HEK293 (cell line): ENCODE measurements at regions not wholly inside any gene's neighbourhood (a gene's known extent, or its start where the extent isn't known, plus 50 kb on each side); places are given as distances from the start of the nearest gene placed in this dataset.

ENCODE experiments used
- CTCF ChIA-PET: fragments of 350-600 bp; formaldehyde crosslinking; extraction: SDS; loops from one replicate; lab custom pipeline; 2021; ENCODE audit warnings: antibody characterized with exemption; lab: Yijun Ruan, JAX
- POLR2A ChIA-PET: fragments of 300-600 bp; formaldehyde crosslinking; extraction: SDS; loops from one replicate; lab custom pipeline; 2020; ENCODE audit warnings: antibody characterized with exemption, inconsistent platforms; lab: Yijun Ruan, JAX
- H3K27ac ChIP-seq: fragments of 200-500 bp; sonication (Bioruptor generic); 2 replicates; pipeline ENCODE4 v1.5.1; 2014; ENCODE audit warnings: low read depth, low read length, control low read depth, inconsistent platforms; ENCODE audit errors: extremely low read depth
- H3K36me3 ChIP-seq, 2 experiments: fragments of 200-500 bp in 1 of 2; sonication (Bioruptor generic) in 1 of 2; 1 replicate in 1 of 2; 2 replicates in 1 of 2; pipeline ENCODE4 v1.5.1; 2014 to 2017; ENCODE audit warnings: inconsistent platforms in 2 of 2, low read length in 2 of 2; ENCODE audit not compliant: control insufficient read depth in 2 of 2, insufficient read depth in 1 of 2
- H3K4me1 ChIP-seq: fragments of 200-500 bp; sonication (Bioruptor generic); 2 replicates; pipeline ENCODE4 v1.5.1; 2014; ENCODE audit warnings: mild to moderate bottlenecking, low read length, inconsistent platforms; ENCODE audit not compliant: control insufficient read depth, insufficient read depth
- H3K4me3 ChIP-seq: 2 replicates; pipeline ENCODE4 v1.5.1; 2011; ENCODE audit warnings: low read depth, mild to moderate bottlenecking, control low read depth, low read length, moderate library complexity
- H3K9me3 ChIP-seq: fragments of 200-500 bp; sonication (Bioruptor generic); 2 replicates; pipeline ENCODE4 v1.5.1; 2014; ENCODE audit warnings: low read depth, low read length, inconsistent platforms; ENCODE audit not compliant: control insufficient read depth, insufficient read depth
- MEIS1 ChIP-seq: sonication (generic); formaldehyde crosslinking; IDR thresholded peaks from 2 replicates; pipeline ENCODE4 v1.8.1; 2022; ENCODE audit warnings: missing genetic modification reagents, mild to moderate bottlenecking, borderline replicate concordance
- REPIN1 ChIP-seq: fragments of 450-650 bp; formaldehyde crosslinking; IDR thresholded peaks from 2 replicates; pipeline ENCODE4 v1.5.1; 2017; ENCODE audit warnings: missing biosample characterization, missing genetic modification characterization, low read depth
- YY2 ChIP-seq: fragments of 450-650 bp; formaldehyde crosslinking; IDR thresholded peaks from 2 replicates; pipeline ENCODE4 v1.5.1; 2016; ENCODE audit warnings: missing biosample characterization, missing genetic modification characterization
- ZNF132 ChIP-seq: fragments of 450-650 bp; formaldehyde crosslinking; IDR thresholded peaks from 2 replicates; pipeline ENCODE4 v1.5.1; 2017; ENCODE audit warnings: missing biosample characterization, missing genetic modification characterization, borderline replicate concordance
- ZNF133 ChIP-seq: fragments of 450-650 bp; formaldehyde crosslinking; IDR thresholded peaks from 2 replicates; pipeline ENCODE4 v1.5.1; 2016; ENCODE audit warnings: missing biosample characterization, missing genetic modification characterization
- ZNF140 ChIP-seq: fragments of 450-650 bp; formaldehyde crosslinking; IDR thresholded peaks from 2 replicates; pipeline ENCODE4 v1.5.1; 2016; ENCODE audit warnings: missing biosample characterization, missing genetic modification characterization
- ZNF311 ChIP-seq: fragments of 450-650 bp; formaldehyde crosslinking; IDR thresholded peaks from 2 replicates; pipeline ENCODE4 v1.5.1; 2017; ENCODE audit warnings: missing biosample characterization, missing genetic modification characterization, borderline replicate concordance
- ZNF423 ChIP-seq: fragments of 450-650 bp; formaldehyde crosslinking; IDR thresholded peaks from 2 replicates; pipeline ENCODE4 v1.5.1; 2016; ENCODE audit warnings: missing biosample characterization, missing genetic modification characterization
- ZNF426 ChIP-seq: fragments of 450-650 bp; formaldehyde crosslinking; IDR thresholded peaks from 2 replicates; pipeline ENCODE4 v1.5.1; 2017; ENCODE audit warnings: missing biosample characterization, missing genetic modification characterization, mild to moderate bottlenecking, inconsistent platforms, moderate library complexity
- ZNF433 ChIP-seq: fragments of 450-650 bp; formaldehyde crosslinking; IDR thresholded peaks from 2 replicates; pipeline ENCODE4 v1.5.1; 2016; ENCODE audit warnings: missing biosample characterization, missing genetic modification characterization, low read depth
- ZNF529 ChIP-seq: fragments of 450-650 bp; formaldehyde crosslinking; IDR thresholded peaks from 2 replicates; pipeline ENCODE4 v1.5.1; 2017; ENCODE audit warnings: missing genetic modification characterization, missing biosample characterization; ENCODE audit not compliant: insufficient replicate concordance
- ZNF548 ChIP-seq: fragments of 450-650 bp; formaldehyde crosslinking; IDR thresholded peaks from 2 replicates; pipeline ENCODE4 v1.5.1; 2016; ENCODE audit warnings: missing biosample characterization, missing genetic modification characterization
- ZNF596 ChIP-seq: fragments of 450-650 bp; IDR thresholded peaks from 2 replicates; pipeline ENCODE4 v1.5.0; 2018; ENCODE audit warnings: missing biosample characterization, mild to moderate bottlenecking, missing genetic modification characterization, moderate library complexity
- ZNF701 ChIP-seq: fragments of 450-650 bp; formaldehyde crosslinking; IDR thresholded peaks from 2 replicates; pipeline ENCODE4 v1.5.1; 2016; ENCODE audit warnings: missing biosample characterization, missing genetic modification characterization
- ZSCAN30 ChIP-seq: fragments of 450-650 bp; IDR thresholded peaks from 2 replicates; pipeline ENCODE4 v1.5.1; 2018; ENCODE audit warnings: missing biosample characterization, mild to moderate bottlenecking, missing genetic modification characterization, moderate library complexity
- TF ChIP-seq, protein P1 (sequence below): fragments of 450-650 bp; formaldehyde crosslinking; IDR thresholded peaks from 2 replicates; pipeline ENCODE4 v1.5.1; 2016; ENCODE audit warnings: missing biosample characterization, missing genetic modification characterization, borderline replicate concordance
- TF ChIP-seq, protein P2 (sequence below): fragments of 450-650 bp; formaldehyde crosslinking; IDR thresholded peaks from 2 replicates; pipeline ENCODE4 v1.5.1; 2016; ENCODE audit warnings: missing biosample characterization, missing genetic modification characterization

DNA sequence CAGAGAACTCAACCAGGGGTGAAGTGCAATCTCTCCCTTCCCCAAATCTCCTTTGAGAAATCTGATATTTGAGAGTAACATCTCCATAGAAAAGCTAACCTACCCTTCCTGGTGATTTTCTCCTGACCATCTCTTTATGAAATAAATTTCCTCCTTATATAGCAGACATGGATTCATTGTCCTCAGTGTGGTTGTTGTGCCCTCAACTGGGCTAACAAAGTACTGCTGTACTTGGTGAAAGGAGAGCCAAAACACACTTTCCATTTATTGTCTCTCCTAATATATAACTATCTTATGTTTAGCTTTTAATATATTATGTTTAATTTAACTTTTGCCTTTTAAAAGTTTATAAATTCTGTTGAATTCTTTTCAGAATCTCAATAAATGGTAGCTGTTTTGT, 65.1 kb upstream of the SLCO1B1 start (continued):
- TF ChIP-seq, protein P1, sequence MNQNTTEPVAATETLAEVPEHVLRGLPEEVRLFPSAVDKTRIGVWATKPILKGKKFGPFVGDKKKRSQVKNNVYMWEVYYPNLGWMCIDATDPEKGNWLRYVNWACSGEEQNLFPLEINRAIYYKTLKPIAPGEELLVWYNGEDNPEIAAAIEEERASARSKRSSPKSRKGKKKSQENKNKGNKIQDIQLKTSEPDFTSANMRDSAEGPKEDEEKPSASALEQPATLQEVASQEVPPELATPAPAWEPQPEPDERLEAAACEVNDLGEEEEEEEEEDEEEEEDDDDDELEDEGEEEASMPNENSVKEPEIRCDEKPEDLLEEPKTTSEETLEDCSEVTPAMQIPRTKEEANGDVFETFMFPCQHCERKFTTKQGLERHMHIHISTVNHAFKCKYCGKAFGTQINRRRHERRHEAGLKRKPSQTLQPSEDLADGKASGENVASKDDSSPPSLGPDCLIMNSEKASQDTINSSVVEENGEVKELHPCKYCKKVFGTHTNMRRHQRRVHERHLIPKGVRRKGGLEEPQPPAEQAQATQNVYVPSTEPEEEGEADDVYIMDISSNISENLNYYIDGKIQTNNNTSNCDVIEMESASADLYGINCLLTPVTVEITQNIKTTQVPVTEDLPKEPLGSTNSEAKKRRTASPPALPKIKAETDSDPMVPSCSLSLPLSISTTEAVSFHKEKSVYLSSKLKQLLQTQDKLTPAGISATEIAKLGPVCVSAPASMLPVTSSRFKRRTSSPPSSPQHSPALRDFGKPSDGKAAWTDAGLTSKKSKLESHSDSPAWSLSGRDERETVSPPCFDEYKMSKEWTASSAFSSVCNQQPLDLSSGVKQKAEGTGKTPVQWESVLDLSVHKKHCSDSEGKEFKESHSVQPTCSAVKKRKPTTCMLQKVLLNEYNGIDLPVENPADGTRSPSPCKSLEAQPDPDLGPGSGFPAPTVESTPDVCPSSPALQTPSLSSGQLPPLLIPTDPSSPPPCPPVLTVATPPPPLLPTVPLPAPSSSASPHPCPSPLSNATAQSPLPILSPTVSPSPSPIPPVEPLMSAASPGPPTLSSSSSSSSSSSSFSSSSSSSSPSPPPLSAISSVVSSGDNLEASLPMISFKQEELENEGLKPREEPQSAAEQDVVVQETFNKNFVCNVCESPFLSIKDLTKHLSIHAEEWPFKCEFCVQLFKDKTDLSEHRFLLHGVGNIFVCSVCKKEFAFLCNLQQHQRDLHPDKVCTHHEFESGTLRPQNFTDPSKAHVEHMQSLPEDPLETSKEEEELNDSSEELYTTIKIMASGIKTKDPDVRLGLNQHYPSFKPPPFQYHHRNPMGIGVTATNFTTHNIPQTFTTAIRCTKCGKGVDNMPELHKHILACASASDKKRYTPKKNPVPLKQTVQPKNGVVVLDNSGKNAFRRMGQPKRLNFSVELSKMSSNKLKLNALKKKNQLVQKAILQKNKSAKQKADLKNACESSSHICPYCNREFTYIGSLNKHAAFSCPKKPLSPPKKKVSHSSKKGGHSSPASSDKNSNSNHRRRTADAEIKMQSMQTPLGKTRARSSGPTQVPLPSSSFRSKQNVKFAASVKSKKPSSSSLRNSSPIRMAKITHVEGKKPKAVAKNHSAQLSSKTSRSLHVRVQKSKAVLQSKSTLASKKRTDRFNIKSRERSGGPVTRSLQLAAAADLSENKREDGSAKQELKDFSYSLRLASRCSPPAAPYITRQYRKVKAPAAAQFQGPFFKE (tag by site-specific recombination): no peak
- TF ChIP-seq ZNF701 (tag by site-specific recombination) (no peak), ZSCAN30 (tag by site-specific recombination) (no peak)

DNA sequence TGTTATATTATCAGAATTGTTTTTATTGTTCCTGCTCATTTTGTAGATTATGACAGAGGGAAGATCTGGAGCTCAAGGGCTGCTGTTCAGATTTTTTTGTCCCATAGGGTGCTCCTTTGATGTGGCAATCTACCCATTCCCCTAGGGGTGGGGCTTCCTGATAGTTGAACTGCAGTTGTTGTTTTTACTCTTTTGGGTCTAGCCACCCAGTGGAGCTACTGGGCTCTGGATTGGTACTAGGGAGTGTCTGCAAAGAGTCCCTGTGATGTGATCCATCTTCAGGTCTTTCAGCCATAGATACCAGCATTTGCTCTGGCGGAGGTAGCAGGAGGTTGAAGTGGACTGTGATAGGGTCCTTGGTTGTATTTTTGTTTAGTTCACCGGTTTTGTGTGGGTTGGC, 57.9 kb upstream of the SLCO1B1 start:
- no peak for TF ChIP-seq ZNF140 (tag by site-specific recombination)
- TF ChIP-seq, all 188 proteins: peak for 0
- ChIA-PET CTCF (interaction anchor here (0.6 kb wide), 1 partner anchor 922 kb away, joined by 3 read pairs; no protein-coding TSS in a partner anchor), POLR2A (no interaction called here)
- Histone ChIP-seq H3K36me3 (no peaks in the 10 kb centered on the region), H3K27ac (no peak overlapping the region), H3K9me3 (no peaks in the 10 kb centered on the region), H3K4me1 (no peaks in the 10 kb centered on the region), H3K4me3 (no peak overlapping the region)

DNA sequence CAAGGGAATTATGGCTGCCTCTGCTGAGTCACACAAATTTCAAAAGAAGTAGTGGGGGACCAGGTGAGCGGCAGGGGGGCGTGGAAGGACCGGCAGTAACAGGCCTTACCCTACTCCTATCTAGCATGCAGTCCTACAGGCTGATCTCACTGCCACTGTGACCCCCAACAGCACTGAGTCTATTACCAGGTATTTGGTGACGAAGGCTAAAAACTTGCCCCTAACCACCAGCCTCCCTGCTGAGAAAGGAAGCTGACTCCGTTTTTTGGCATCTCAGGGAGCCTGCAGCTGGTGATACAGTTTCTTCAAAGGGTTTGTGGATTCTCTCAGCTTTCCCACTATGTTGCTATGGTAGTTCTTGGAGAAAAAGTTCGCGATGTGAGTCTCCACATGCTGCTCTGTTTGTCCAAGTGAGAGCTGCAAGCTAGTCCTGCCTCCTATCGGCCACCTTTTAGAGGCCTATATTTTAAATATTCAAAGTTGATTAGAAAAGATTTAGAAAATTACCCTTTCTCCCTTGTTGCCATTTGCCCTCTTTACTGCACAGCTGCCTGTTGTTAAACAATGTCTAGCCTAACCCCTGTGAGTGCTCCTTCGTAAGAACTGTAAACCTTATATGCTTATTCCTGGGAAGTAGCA, 57.1 kb upstream of the SLCO1B1 start:
- CTCF ChIA-PET: no interaction called here
- TF ChIP-seq ZNF426 (tag by site-specific recombination): no peak
- no peak for TF ChIP-seq YY2
- TF ChIP-seq ZNF529 (tag by site-specific recombination): no peak
- TF ChIP-seq ZNF132 (tag by site-specific recombination): no peak
- no peak for TF ChIP-seq REPIN1 (tag by site-specific recombination)
- TF ChIP-seq ZNF423 (tag by site-specific recombination): no peak
- no peak for TF ChIP-seq ZNF596 (tag by site-specific recombination)
- no peak for TF ChIP-seq ZNF311 (tag by site-specific recombination)
- TF ChIP-seq ZNF133 (tag by site-specific recombination): no peak
- TF ChIP-seq, protein P2, sequence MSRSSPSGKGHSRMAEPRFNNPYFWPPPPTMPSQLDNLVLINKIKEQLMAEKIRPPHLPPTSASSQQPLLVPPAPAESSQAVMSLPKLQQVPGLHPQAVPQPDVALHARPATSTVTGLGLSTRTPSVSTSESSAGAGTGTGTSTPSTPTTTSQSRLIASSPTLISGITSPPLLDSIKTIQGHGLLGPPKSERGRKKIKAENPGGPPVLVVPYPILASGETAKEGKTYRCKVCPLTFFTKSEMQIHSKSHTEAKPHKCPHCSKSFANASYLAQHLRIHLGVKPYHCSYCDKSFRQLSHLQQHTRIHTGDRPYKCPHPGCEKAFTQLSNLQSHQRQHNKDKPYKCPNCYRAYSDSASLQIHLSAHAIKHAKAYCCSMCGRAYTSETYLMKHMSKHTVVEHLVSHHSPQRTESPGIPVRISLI (tag by site-specific recombination): no peak
- TF ChIP-seq ZNF433 (tag by site-specific recombination): no peak
- no peak for TF ChIP-seq MEIS1
- TF ChIP-seq ZNF548: no peak
- Histone ChIP-seq H3K9me3 (no peaks in the 10 kb centered on the region), H3K36me3 (no peaks in the 10 kb centered on the region), H3K27ac (no peak overlapping the region), H3K4me3 (no peak overlapping the region), H3K4me1 (no peaks in the 10 kb centered on the region)
- POLR2A ChIA-PET: no interaction called here
